HepG2 (cell line): ENCODE measurements at regions not wholly inside any gene's neighbourhood (a gene's known extent, or its start where the extent isn't known, plus 50 kb on each side); places are given as distances from the start of the nearest gene placed in this dataset.

Experiments
- FIP1L1 ChIP-seq: fragments of 200-400 bp; formaldehyde crosslinking; IDR thresholded peaks from 2 replicates; pipeline ENCODE4 v1.6.1; 2018; ENCODE audit warnings: low read depth, mild to moderate bottlenecking, low read length, moderate library complexity, borderline replicate concordance; ENCODE audit not compliant: insufficient read depth
- FOXA3 ChIP-seq: IDR thresholded peaks from 2 replicates; pipeline ENCODE4 v1.6.1; 2016; ENCODE audit warnings: missing genetic modification reagents, missing compliant biosample characterization
- PRPF4 ChIP-seq: fragments of 200-400 bp; formaldehyde crosslinking; IDR thresholded peaks from 2 replicates; pipeline ENCODE4 v1.6.1; 2016; ENCODE audit warnings: low read length, low read depth; ENCODE audit not compliant: poor library complexity, severe bottlenecking
- SAFB2 ChIP-seq: sonication (generic); formaldehyde crosslinking; IDR thresholded peaks from 2 replicates; pipeline ENCODE4 v1.5.1; 2020; ENCODE audit warnings: missing genetic modification reagents, low read depth, mild to moderate bottlenecking, borderline replicate concordance
- TEAD2 ChIP-seq: sonication (generic); formaldehyde crosslinking; IDR thresholded peaks from 2 replicates; pipeline ENCODE4 v1.9.0; 2021; ENCODE audit warnings: missing genetic modification reagents
- TGIF2 ChIP-seq: IDR thresholded peaks from 2 replicates; pipeline ENCODE4 v1.6.1; 2016; ENCODE audit warnings: control low read depth, missing compliant biosample characterization
- TSC22D2 ChIP-seq: sonication (generic); formaldehyde crosslinking; IDR thresholded peaks from 2 replicates; pipeline ENCODE4 v1.5.1; 2020; ENCODE audit warnings: missing genetic modification reagents, mild to moderate bottlenecking, borderline replicate concordance
- ZNF253 ChIP-seq: sonication (generic); formaldehyde crosslinking; IDR thresholded peaks from 2 replicates; pipeline ENCODE4 v1.8.0; 2022; ENCODE audit warnings: mild to moderate bottlenecking, missing genetic modification reagents, borderline replicate concordance
- ZNF33B ChIP-seq: sonication (generic); formaldehyde crosslinking; IDR thresholded peaks from 2 replicates; pipeline ENCODE4 v1.5.1; 2020; ENCODE audit warnings: mild to moderate bottlenecking, missing genetic modification reagents
- ZNF550 ChIP-seq: sonication (generic); formaldehyde crosslinking; IDR thresholded peaks from 2 replicates; pipeline ENCODE4 v1.4.0; 2020; ENCODE audit warnings: mild to moderate bottlenecking, missing genetic modification reagents, borderline replicate concordance
- TF ChIP-seq, protein P1 (sequence below): sonication (generic); formaldehyde crosslinking; IDR thresholded peaks from 2 replicates; pipeline ENCODE4 v1.9.0; 2021; ENCODE audit warnings: missing genetic modification reagents, borderline replicate concordance
- TF ChIP-seq, protein P2 (sequence below): sonication (generic); formaldehyde crosslinking; IDR thresholded peaks from 2 replicates; pipeline ENCODE4 v1.4.0; 2020; ENCODE audit warnings: mild to moderate bottlenecking, missing genetic modification reagents
- TF ChIP-seq, protein P3 (sequence below): sonication (generic); formaldehyde crosslinking; IDR thresholded peaks from 2 replicates; pipeline ENCODE4 v1.9.0; 2021; ENCODE audit warnings: mild to moderate bottlenecking, missing genetic modification reagents
- TF ChIP-seq, protein P4 (sequence below): sonication (generic); formaldehyde crosslinking; IDR thresholded peaks from 2 replicates; pipeline ENCODE4 v1.8.1; 2023; ENCODE audit warnings: mild to moderate bottlenecking, missing genetic modification reagents
- TF ChIP-seq, protein P5 (sequence below), 2 experiments: sonication (generic) in 1 of 2; formaldehyde crosslinking in 1 of 2; IDR thresholded peaks; 2 replicates each; pipeline versions ENCODE4 v1.4.0 to v1.6.1; 2018 to 2020; ENCODE audit warnings: missing genetic modification reagents in 2 of 2, borderline replicate concordance in 1 of 2, low read depth in 1 of 2, mild to moderate bottlenecking in 1 of 2, missing biosample characterization in 1 of 2

DNA sequence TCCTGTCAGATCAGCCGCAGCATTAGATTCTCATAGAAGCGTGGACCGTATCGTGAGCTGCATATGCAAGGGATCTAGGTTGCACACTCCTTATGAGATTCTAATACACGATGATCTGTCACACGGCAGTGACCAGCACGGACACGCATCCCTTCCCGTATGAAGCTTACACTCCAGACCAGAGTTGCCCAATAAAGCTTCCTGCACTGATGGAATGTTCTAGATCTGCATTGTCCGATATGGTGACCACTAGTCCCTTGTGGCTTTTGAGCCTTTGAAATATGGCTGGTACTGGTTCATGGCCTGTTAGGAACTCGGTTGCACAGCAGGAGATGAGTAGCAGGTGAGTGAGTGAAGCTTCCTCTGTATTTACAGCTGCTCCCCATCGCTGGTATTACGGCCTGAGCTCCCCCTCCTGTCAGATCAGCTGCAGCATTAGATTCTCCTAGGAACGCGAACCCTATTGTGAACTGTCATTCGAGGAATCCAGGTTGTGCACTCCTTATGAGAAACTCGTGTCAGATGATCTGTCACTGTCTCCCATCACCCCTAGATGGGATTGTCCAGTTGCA is 49.8 kb upstream of the ZCCHC14 start (continued):
- TF ChIP-seq ZNF550 (0 out of 2 replicates have a peak, but pooled peaks have one; percentile 39), TEAD2 (CRISPR knock-in tag) (no peak), TSC22D2 (no peak), ZNF33B (CRISPR knock-in tag) (no peak), SAFB2 (CRISPR knock-in tag) (0 out of 2 replicates have a peak, but pooled peaks have one; percentile 39), PRPF4 (no peak), FIP1L1 (no peak), ZNF253 (CRISPR knock-in tag) (no peak), TGIF2 (CRISPR knock-in tag) (peak; percentile 50; the same call in 1 of the 2 replicates), FOXA3 (CRISPR knock-in tag) (peak; percentile 26; the same call in 1 of the 2 replicates)
- TF ChIP-seq, protein P1, sequence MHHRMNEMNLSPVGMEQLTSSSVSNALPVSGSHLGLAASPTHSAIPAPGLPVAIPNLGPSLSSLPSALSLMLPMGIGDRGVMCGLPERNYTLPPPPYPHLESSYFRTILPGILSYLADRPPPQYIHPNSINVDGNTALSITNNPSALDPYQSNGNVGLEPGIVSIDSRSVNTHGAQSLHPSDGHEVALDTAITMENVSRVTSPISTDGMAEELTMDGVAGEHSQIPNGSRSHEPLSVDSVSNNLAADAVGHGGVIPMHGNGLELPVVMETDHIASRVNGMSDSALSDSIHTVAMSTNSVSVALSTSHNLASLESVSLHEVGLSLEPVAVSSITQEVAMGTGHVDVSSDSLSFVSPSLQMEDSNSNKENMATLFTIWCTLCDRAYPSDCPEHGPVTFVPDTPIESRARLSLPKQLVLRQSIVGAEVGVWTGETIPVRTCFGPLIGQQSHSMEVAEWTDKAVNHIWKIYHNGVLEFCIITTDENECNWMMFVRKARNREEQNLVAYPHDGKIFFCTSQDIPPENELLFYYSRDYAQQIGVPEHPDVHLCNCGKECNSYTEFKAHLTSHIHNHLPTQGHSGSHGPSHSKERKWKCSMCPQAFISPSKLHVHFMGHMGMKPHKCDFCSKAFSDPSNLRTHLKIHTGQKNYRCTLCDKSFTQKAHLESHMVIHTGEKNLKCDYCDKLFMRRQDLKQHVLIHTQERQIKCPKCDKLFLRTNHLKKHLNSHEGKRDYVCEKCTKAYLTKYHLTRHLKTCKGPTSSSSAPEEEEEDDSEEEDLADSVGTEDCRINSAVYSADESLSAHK (CRISPR knock-in tag) = no peak
- TF ChIP-seq, protein P2, sequence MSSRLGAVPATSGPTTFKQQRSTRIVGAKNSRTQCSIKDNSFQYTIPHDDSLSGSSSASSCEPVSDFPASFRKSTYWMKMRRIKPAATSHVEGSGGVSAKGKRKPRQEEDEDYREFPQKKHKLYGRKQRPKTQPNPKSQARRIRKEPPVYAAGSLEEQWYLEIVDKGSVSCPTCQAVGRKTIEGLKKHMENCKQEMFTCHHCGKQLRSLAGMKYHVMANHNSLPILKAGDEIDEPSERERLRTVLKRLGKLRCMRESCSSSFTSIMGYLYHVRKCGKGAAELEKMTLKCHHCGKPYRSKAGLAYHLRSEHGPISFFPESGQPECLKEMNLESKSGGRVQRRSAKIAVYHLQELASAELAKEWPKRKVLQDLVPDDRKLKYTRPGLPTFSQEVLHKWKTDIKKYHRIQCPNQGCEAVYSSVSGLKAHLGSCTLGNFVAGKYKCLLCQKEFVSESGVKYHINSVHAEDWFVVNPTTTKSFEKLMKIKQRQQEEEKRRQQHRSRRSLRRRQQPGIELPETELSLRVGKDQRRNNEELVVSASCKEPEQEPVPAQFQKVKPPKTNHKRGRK = 0 out of 2 replicates have a peak, but pooled peaks have one; percentile 51
- TF ChIP-seq, protein P3, sequence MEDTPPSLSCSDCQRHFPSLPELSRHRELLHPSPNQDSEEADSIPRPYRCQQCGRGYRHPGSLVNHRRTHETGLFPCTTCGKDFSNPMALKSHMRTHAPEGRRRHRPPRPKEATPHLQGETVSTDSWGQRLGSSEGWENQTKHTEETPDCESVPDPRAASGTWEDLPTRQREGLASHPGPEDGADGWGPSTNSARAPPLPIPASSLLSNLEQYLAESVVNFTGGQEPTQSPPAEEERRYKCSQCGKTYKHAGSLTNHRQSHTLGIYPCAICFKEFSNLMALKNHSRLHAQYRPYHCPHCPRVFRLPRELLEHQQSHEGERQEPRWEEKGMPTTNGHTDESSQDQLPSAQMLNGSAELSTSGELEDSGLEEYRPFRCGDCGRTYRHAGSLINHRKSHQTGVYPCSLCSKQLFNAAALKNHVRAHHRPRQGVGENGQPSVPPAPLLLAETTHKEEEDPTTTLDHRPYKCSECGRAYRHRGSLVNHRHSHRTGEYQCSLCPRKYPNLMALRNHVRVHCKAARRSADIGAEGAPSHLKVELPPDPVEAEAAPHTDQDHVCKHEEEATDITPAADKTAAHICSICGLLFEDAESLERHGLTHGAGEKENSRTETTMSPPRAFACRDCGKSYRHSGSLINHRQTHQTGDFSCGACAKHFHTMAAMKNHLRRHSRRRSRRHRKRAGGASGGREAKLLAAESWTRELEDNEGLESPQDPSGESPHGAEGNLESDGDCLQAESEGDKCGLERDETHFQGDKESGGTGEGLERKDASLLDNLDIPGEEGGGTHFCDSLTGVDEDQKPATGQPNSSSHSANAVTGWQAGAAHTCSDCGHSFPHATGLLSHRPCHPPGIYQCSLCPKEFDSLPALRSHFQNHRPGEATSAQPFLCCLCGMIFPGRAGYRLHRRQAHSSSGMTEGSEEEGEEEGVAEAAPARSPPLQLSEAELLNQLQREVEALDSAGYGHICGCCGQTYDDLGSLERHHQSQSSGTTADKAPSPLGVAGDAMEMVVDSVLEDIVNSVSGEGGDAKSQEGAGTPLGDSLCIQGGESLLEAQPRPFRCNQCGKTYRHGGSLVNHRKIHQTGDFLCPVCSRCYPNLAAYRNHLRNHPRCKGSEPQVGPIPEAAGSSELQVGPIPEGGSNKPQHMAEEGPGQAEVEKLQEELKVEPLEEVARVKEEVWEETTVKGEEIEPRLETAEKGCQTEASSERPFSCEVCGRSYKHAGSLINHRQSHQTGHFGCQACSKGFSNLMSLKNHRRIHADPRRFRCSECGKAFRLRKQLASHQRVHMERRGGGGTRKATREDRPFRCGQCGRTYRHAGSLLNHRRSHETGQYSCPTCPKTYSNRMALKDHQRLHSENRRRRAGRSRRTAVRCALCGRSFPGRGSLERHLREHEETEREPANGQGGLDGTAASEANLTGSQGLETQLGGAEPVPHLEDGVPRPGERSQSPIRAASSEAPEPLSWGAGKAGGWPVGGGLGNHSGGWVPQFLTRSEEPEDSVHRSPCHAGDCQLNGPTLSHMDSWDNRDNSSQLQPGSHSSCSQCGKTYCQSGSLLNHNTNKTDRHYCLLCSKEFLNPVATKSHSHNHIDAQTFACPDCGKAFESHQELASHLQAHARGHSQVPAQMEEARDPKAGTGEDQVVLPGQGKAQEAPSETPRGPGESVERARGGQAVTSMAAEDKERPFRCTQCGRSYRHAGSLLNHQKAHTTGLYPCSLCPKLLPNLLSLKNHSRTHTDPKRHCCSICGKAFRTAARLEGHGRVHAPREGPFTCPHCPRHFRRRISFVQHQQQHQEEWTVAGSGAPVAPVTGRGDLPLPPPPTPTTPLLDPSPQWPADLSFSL (CRISPR knock-in tag) = no peak
- TF ChIP-seq, protein P4, sequence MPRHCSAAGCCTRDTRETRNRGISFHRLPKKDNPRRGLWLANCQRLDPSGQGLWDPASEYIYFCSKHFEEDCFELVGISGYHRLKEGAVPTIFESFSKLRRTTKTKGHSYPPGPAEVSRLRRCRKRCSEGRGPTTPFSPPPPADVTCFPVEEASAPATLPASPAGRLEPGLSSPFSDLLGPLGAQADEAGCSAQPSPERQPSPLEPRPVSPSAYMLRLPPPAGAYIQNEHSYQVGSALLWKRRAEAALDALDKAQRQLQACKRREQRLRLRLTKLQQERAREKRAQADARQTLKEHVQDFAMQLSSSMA (CRISPR knock-in tag) = 0 out of 2 replicates have a peak, but pooled peaks have one; percentile 51
- TF ChIP-seq, protein P5, sequence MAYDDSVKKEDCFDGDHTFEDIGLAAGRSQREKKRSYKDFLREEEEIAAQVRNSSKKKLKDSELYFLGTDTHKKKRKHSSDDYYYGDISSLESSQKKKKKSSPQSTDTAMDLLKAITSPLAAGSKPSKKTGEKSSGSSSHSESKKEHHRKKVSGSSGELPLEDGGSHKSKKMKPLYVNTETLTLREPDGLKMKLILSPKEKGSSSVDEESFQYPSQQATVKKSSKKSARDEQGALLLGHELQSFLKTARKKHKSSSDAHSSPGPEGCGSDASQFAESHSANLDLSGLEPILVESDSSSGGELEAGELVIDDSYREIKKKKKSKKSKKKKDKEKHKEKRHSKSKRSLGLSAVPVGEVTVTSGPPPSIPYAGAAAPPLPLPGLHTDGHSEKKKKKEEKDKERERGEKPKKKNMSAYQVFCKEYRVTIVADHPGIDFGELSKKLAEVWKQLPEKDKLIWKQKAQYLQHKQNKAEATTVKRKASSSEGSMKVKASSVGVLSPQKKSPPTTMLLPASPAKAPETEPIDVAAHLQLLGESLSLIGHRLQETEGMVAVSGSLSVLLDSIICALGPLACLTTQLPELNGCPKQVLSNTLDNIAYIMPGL (CRISPR knock-in tag; IDR thresholded peaks at IDR 0.05; ENCODE audit: borderline replicate concordance in 1 of 2, low read depth in 1 of 2) = peak in 1 of 2 experiments; percentile 38; a peak in 1 of 4 replicates
